ENCODE measurements at regions not wholly inside any gene's neighbourhood (a gene's known extent, or its start where the extent isn't known, plus 50 kb on each side); places are given as distances from the start of the nearest gene placed in this dataset.

DNA sequence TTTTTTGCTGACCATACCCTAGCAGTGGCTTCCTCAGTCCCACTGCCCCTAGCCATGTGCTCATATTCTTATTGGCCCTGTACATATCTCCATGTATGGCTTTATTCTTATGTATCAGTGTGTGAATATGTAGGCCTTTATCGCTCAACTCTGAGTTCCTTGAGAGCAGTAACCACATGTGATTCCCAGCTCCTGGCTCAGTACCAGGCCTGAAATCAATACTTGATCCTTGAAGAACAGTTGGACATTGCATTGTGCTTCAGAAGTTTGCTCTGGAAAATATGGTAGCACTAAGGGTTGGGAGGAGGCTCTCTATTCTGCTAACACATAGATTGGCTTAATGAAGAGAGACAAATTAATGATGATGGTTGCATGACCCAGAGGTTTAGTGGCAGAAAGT is 118.8 kb upstream of the FERMT1 start:
- no peaks in the 10 kb centered on the region for H3K4me1 ChIP-seq (ENCODE audit: control insufficient read depth in 4 of 4, insufficient read depth in 4 of 4, low read length in 3 of 4)
- TF ChIP-seq SP1 (IDR thresholded peaks at IDR 0.05) (no peak), RAD21 (IDR thresholded peaks at IDR 0.05) (no peak), NR2F2 (IDR thresholded peaks at IDR 0.05) (no peak)
- H3K9ac ChIP-seq (ENCODE audit: low read depth in 1 of 2, low read length in 2 of 2): no peak overlapping the region
- no peaks in the 10 kb centered on the region for H3K9me3 ChIP-seq (ENCODE audit: control insufficient read depth in 4 of 4, low read length in 3 of 4)
- no peak for DNase-seq (ENCODE audit: low spot score)
- 94% methylated on average over 1 of the region's 1 CpG for WGBS
- H3K27me3 ChIP-seq (ENCODE audit: control insufficient read depth in 4 of 4, insufficient read depth in 4 of 4, low read length in 3 of 4): no peaks in the 10 kb centered on the region
- no peak overlapping the region for H3K4me3 ChIP-seq (ENCODE audit: low read depth in 1 of 3, low read length in 3 of 3)
- H3K36me3 ChIP-seq (ENCODE audit: control insufficient read depth in 4 of 4, insufficient read depth in 3 of 4, low read depth in 1 of 4, low read length in 3 of 4): no peaks in the 10 kb centered on the region
- H3K27ac ChIP-seq (ENCODE audit: low read depth in 1 of 2, low read length in 2 of 2): no peak overlapping the region

DNA sequence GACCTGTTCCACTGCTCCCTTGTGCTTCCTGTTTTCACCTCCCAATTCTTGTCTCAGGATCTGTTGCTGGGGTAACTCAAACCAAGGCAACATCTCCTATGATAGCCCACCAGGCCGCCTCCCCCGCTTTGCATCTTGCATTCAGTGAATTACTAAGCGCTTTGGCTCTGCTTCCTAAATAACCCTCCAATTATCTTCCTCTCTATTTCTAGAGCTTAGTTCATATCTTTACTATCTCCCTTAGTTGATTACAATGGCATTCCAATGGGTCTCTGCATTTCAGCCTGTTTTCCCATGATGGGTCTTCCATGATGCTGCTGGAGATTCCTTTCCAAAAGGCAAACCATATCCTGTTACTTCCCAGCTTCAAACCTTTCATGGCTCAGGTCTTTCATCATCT is 117.2 kb upstream of the FERMT1 start:
- Histone ChIP-seq H3K27me3 (ENCODE audit: control insufficient read depth in 4 of 4, insufficient read depth in 4 of 4, low read length in 3 of 4) (no peaks in the 10 kb centered on the region), H3K27ac (ENCODE audit: low read depth in 1 of 2, low read length in 2 of 2) (no peak overlapping the region), H3K4me1 (ENCODE audit: control insufficient read depth in 4 of 4, insufficient read depth in 4 of 4, low read length in 3 of 4) (no peaks in the 10 kb centered on the region), H3K4me3 (ENCODE audit: low read depth in 1 of 3, low read length in 3 of 3) (no peak overlapping the region), H3K36me3 (ENCODE audit: control insufficient read depth in 4 of 4, insufficient read depth in 3 of 4, low read depth in 1 of 4, low read length in 3 of 4) (no peaks in the 10 kb centered on the region), H3K9me3 (ENCODE audit: control insufficient read depth in 4 of 4, low read length in 3 of 4) (no peaks in the 10 kb centered on the region), H3K9ac (ENCODE audit: low read depth in 1 of 2, low read length in 2 of 2) (no peak overlapping the region)
- TF ChIP-seq HNF4A (conservative IDR thresholded peaks at IDR 0.05) (no peak), EGR1 (IDR thresholded peaks at IDR 0.05; ENCODE audit: low read depth in 2 of 2) (no peak), NR2F2 (IDR thresholded peaks at IDR 0.05) (no peak), SP1 (IDR thresholded peaks at IDR 0.05) (no peak), JUND (IDR thresholded peaks at IDR 0.05) (no peak), GABPA (IDR thresholded peaks at IDR 0.05 in 1 of 2, conservative IDR thresholded peaks at IDR 0.05 in 1 of 2) (no peak), RAD21 (IDR thresholded peaks at IDR 0.05) (no peak), FOXA1 (IDR thresholded peaks at IDR 0.05) (no peak), YY1 (IDR thresholded peaks at IDR 0.05) (no peak), HNF4G (IDR thresholded peaks at IDR 0.05) (no peak), TAF1 (conservative IDR thresholded peaks at IDR 0.05) (no peak), FOXA2 (IDR thresholded peaks at IDR 0.05) (no peak), RXRA (IDR thresholded peaks at IDR 0.05) (no peak)
- TF ChIP-seq, protein P1, sequence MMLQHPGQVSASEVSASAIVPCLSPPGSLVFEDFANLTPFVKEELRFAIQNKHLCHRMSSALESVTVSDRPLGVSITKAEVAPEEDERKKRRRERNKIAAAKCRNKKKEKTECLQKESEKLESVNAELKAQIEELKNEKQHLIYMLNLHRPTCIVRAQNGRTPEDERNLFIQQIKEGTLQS (IDR thresholded peaks at IDR 0.05): no peak
- TF ChIP-seq, protein P2, sequence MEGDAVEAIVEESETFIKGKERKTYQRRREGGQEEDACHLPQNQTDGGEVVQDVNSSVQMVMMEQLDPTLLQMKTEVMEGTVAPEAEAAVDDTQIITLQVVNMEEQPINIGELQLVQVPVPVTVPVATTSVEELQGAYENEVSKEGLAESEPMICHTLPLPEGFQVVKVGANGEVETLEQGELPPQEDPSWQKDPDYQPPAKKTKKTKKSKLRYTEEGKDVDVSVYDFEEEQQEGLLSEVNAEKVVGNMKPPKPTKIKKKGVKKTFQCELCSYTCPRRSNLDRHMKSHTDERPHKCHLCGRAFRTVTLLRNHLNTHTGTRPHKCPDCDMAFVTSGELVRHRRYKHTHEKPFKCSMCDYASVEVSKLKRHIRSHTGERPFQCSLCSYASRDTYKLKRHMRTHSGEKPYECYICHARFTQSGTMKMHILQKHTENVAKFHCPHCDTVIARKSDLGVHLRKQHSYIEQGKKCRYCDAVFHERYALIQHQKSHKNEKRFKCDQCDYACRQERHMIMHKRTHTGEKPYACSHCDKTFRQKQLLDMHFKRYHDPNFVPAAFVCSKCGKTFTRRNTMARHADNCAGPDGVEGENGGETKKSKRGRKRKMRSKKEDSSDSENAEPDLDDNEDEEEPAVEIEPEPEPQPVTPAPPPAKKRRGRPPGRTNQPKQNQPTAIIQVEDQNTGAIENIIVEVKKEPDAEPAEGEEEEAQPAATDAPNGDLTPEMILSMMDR (IDR thresholded peaks at IDR 0.05; ENCODE audit: low read depth, low read length, missing input control): no peak
- TF ChIP-seq, protein P3, sequence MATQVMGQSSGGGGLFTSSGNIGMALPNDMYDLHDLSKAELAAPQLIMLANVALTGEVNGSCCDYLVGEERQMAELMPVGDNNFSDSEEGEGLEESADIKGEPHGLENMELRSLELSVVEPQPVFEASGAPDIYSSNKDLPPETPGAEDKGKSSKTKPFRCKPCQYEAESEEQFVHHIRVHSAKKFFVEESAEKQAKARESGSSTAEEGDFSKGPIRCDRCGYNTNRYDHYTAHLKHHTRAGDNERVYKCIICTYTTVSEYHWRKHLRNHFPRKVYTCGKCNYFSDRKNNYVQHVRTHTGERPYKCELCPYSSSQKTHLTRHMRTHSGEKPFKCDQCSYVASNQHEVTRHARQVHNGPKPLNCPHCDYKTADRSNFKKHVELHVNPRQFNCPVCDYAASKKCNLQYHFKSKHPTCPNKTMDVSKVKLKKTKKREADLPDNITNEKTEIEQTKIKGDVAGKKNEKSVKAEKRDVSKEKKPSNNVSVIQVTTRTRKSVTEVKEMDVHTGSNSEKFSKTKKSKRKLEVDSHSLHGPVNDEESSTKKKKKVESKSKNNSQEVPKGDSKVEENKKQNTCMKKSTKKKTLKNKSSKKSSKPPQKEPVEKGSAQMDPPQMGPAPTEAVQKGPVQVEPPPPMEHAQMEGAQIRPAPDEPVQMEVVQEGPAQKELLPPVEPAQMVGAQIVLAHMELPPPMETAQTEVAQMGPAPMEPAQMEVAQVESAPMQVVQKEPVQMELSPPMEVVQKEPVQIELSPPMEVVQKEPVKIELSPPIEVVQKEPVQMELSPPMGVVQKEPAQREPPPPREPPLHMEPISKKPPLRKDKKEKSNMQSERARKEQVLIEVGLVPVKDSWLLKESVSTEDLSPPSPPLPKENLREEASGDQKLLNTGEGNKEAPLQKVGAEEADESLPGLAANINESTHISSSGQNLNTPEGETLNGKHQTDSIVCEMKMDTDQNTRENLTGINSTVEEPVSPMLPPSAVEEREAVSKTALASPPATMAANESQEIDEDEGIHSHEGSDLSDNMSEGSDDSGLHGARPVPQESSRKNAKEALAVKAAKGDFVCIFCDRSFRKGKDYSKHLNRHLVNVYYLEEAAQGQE (IDR thresholded peaks at IDR 0.05): no peak
- TF ChIP-seq, protein P4, sequence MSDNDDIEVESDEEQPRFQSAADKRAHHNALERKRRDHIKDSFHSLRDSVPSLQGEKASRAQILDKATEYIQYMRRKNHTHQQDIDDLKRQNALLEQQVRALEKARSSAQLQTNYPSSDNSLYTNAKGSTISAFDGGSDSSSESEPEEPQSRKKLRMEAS (IDR thresholded peaks at IDR 0.05): no peak
- TF ChIP-seq, protein P5, sequence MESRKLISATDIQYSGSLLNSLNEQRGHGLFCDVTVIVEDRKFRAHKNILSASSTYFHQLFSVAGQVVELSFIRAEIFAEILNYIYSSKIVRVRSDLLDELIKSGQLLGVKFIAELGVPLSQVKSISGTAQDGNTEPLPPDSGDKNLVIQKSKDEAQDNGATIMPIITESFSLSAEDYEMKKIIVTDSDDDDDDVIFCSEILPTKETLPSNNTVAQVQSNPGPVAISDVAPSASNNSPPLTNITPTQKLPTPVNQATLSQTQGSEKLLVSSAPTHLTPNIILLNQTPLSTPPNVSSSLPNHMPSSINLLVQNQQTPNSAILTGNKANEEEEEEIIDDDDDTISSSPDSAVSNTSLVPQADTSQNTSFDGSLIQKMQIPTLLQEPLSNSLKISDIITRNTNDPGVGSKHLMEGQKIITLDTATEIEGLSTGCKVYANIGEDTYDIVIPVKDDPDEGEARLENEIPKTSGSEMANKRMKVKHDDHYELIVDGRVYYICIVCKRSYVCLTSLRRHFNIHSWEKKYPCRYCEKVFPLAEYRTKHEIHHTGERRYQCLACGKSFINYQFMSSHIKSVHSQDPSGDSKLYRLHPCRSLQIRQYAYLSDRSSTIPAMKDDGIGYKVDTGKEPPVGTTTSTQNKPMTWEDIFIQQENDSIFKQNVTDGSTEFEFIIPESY (IDR thresholded peaks at IDR 0.05): no peak
- no peak for DNase-seq (ENCODE audit: low spot score)
- WGBS: 94% methylated on average over 3 of the region's 3 CpGs
